Progenitor cell of endocrine pancreas (in vitro differentiated cells): ENCODE measurements at regions not wholly inside any gene's neighbourhood (a gene's known extent, or its start where the extent isn't known, plus 50 kb on each side); places are given as distances from the start of the nearest gene placed in this dataset.
"Not testable (repeated sequence)": the region's sequence is repeated elsewhere in the genome, so short reads cannot be mapped to it uniquely, and the experiment has no call there.

Source experiments
- DNase-seq: peaks from one replicate; pipeline ENCODE4 v3.0.0; 2021; ENCODE audit warnings: low spot score; ENCODE audit not compliant: unreplicated experiment
- H3K27ac Mint-ChIP-seq: 2 replicates; pipeline ENCODE4 v1.8.0; 2021; ENCODE audit warnings: mild to moderate bottlenecking, moderate library complexity, mixed read lengths
- H3K27me3 Mint-ChIP-seq: 2 replicates; pipeline ENCODE4 v1.8.0; 2021; ENCODE audit warnings: mixed read lengths
- H3K36me3 Mint-ChIP-seq: 2 replicates; pipeline ENCODE4 v1.8.0; 2022; ENCODE audit warnings: mixed read lengths; ENCODE audit not compliant: insufficient read depth
- H3K4me1 Mint-ChIP-seq: 2 replicates; pipeline ENCODE4 v1.8.0; 2021; ENCODE audit warnings: low read depth, mixed read lengths
- H3K4me3 Mint-ChIP-seq: 2 replicates; pipeline ENCODE4 v1.8.0; 2021; ENCODE audit warnings: low read depth, mild to moderate bottlenecking, moderate library complexity, mixed read lengths
- H3K9me3 Mint-ChIP-seq: 2 replicates; pipeline ENCODE4 v1.8.0; 2021; ENCODE audit warnings: low read depth, mixed read lengths
- CTCF ChIP-seq: fragments of 200-600 bp; sonication (generic); IDR thresholded peaks from one replicate; pipeline ENCODE4 v1.5.0; 2021; ENCODE audit warnings: antibody characterized with exemption, mild to moderate bottlenecking; ENCODE audit not compliant: unreplicated experiment

GRCh38 chr2:198279026-198279425 is 474.6 kb downstream of the PLCL1 start:
- no peak for DNase-seq
- Mint-ChIP-seq H3K9me3 (no peaks in the 10 kb centered on the region), H3K4me3 (no peak overlapping the region), H3K27me3 (peaks cover 11% of the 10 kb centered on the region), H3K27ac (no peak overlapping the region), H3K4me1 (no peaks in the 10 kb centered on the region), H3K36me3 (no peaks in the 10 kb centered on the region)
- no peak for TF ChIP-seq CTCF

GRCh38 chr2:198277181-198277580 is 472.8 kb downstream of the PLCL1 start:
- TF ChIP-seq CTCF = no peak
- peaks cover 5% of the 10 kb centered on the region for H3K4me1 Mint-ChIP-seq
- peaks cover 5% of the 10 kb centered on the region for H3K27me3 Mint-ChIP-seq
- DNase-seq = no peak
- no peaks in the 10 kb centered on the region for H3K36me3 Mint-ChIP-seq
- H3K27ac Mint-ChIP-seq = no peak overlapping the region
- H3K4me3 Mint-ChIP-seq = no peak overlapping the region
- no peaks in the 10 kb centered on the region for H3K9me3 Mint-ChIP-seq

GRCh38 chr2:198273660-198274059 is 469.3 kb downstream of the PLCL1 start:
- DNase-seq = no peak
- H3K36me3 Mint-ChIP-seq = no peaks in the 10 kb centered on the region
- no peak overlapping the region for H3K27ac Mint-ChIP-seq
- TF ChIP-seq CTCF = no peak
- H3K4me3 Mint-ChIP-seq = no peak overlapping the region
- peaks cover 4% of the 10 kb centered on the region for H3K9me3 Mint-ChIP-seq
- H3K4me1 Mint-ChIP-seq = peaks cover 5% of the 10 kb centered on the region
- H3K27me3 Mint-ChIP-seq = no peaks in the 10 kb centered on the region

- not testable (repeated sequence) for H3K4me3 Mint-ChIP-seq, H3K36me3 Mint-ChIP-seq, DNase-seq, H3K9me3 Mint-ChIP-seq, H3K27me3 Mint-ChIP-seq, H3K27ac Mint-ChIP-seq, H3K4me1 Mint-ChIP-seq
Measured at GRCh38 chr2:198270157-198270556, 465.8 kb downstream of the PLCL1 start.

- Mint-ChIP-seq H3K27ac (no peak overlapping the region), H3K36me3 (no peaks in the 10 kb centered on the region), H3K4me1 (peaks cover 7% of the 10 kb centered on the region), H3K27me3 (no peaks in the 10 kb centered on the region), H3K4me3 (no peak overlapping the region), H3K9me3 (peaks cover 4% of the 10 kb centered on the region)
- DNase-seq = no peak
- TF ChIP-seq CTCF = no peak
Measured at GRCh38 chr2:198268519-198268918, 464.1 kb downstream of the PLCL1 start.

- H3K36me3 Mint-ChIP-seq = no peaks in the 10 kb centered on the region
- DNase-seq = no peak
- H3K9me3 Mint-ChIP-seq = no peaks in the 10 kb centered on the region
- no peak overlapping the region for H3K27ac Mint-ChIP-seq
- no peaks in the 10 kb centered on the region for H3K4me1 Mint-ChIP-seq
- no peak for TF ChIP-seq CTCF
- no peak overlapping the region for H3K4me3 Mint-ChIP-seq
- peaks cover 3% of the 10 kb centered on the region for H3K27me3 Mint-ChIP-seq
Measured at GRCh38 chr2:198259496-198259895, 455.1 kb downstream of the PLCL1 start.
